ENCODE measurements at regions not wholly inside any gene's neighbourhood (a gene's known extent, or its start where the extent isn't known, plus 50 kb on each side); places are given as distances from the start of the nearest gene placed in this dataset.

DNA sequence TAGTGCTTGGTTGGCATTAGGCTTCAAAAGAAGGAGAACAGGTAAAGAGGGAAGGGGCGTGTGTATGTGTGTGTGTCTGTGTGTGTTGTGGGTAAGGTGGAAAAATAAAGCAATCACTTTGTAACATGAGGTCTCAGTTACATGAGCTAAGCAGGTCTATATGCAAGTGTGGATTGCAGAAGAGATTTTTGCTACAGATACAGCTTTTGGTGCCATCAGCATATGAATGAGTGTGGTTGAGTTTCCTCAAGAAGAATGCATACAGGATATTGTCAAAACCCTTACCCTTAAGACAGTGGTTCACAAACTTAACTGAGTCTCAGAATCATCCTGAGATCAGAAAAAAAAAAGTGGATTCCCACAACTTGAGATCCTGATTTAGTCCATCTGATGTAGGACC is 220.5 kb upstream of the HTR2C start:
- Histone ChIP-seq H3K4me1 (no peaks in the 10 kb centered on the region), H3K4me3 (no peak overlapping the region), H3K36me3 (no peaks in the 10 kb centered on the region), H3K9me3 (no peaks in the 10 kb centered on the region), H3K27ac (no peak overlapping the region), H3K27me3 (no peaks in the 10 kb centered on the region)
- no peak for TF ChIP-seq POLR2AphosphoS5 (IDR thresholded peaks at IDR 0.05)
- no peak for TF ChIP-seq EP300 (IDR thresholded peaks at IDR 0.05)
- no peak for TF ChIP-seq CTCF (IDR thresholded peaks at IDR 0.05)
- TF ChIP-seq POLR2A (IDR thresholded peaks at IDR 0.05) = no peak
- 69% methylated on average over 1 of the region's 1 CpG for WGBS
- no peak for DNase-seq (ENCODE audit: low spot score in 2 of 2)

DNA sequence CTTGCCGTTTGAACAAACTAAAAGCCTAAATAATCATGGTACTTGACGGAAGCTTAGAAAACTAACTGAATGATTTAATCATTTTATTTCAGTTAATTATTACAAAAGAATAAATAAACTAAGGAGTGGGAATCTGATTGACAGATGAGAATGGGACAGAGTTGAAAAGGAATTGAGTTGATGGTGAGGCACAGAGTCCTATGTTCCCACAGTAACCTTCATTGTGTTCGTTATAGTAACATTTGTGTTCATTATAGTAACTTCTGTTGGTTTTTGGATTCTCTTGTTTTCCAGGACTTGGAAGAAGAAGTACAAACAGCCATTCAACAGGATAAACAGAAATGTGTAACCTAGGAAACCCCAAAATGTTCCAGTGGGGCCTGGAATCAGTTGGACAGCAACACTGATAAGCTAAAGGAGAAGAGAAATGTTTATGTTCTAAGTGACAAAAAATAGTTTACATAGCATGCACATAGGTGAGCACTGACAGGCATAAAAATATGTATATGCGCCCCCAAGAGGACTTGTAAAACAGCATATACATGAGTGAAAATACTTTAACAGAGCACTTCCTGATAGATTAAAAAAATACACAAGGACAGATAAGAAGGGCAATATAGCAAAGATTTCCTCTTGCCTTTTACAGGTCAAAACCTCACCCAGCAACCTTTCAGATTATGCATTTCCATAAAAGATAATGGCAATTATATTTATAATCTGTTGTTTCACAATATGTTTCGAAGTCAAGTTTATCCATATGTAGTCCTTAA is 218.6 kb upstream of the HTR2C start:
- Histone ChIP-seq H3K27ac (no peak overlapping the region), H3K4me1 (no peaks in the 10 kb centered on the region), H3K36me3 (no peaks in the 10 kb centered on the region), H3K9me3 (no peaks in the 10 kb centered on the region), H3K27me3 (no peaks in the 10 kb centered on the region), H3K4me3 (no peak overlapping the region)
- WGBS = 78% methylated on average over 5 of the region's 5 CpGs
- TF ChIP-seq POLR2A (IDR thresholded peaks at IDR 0.05) (no peak), POLR2AphosphoS5 (IDR thresholded peaks at IDR 0.05) (no peak), CTCF (IDR thresholded peaks at IDR 0.05) (no peak), EP300 (IDR thresholded peaks at IDR 0.05) (no peak)
- DNase-seq (ENCODE audit: low spot score in 2 of 2) = no peak

DNA sequence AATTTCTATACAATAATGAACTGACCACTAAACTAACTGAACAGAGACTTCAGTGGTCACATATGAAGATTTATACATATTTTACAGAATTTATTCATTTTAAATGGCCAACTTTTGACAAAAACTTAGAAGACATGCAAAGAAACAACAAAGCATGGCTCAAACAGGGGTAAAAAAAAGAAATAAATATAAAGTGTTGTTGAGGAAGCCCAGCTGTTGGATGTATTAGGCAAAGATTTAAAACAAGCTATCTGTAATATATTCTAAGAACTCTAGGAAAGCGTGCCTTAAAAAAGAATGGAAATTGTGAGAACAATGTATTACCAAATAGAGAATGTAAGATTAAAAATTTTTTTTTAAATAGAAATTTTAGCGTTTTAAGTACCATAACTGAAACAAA is 210.9 kb upstream of the HTR2C start:
- no peaks in the 10 kb centered on the region for H3K9me3 ChIP-seq
- 76% methylated on average over 2 of the region's 2 CpGs for WGBS
- H3K27ac ChIP-seq = no peak overlapping the region
- no peak for TF ChIP-seq POLR2A (IDR thresholded peaks at IDR 0.05)
- no peak for TF ChIP-seq EP300 (IDR thresholded peaks at IDR 0.05)
- H3K27me3 ChIP-seq = no peaks in the 10 kb centered on the region
- no peaks in the 10 kb centered on the region for H3K4me1 ChIP-seq
- H3K36me3 ChIP-seq = no peaks in the 10 kb centered on the region
- H3K4me3 ChIP-seq = no peak overlapping the region
- no peak for DNase-seq (ENCODE audit: low spot score in 2 of 2)

- Histone ChIP-seq H3K36me3 (no peaks in the 10 kb centered on the region), H3K4me3 (no peak overlapping the region), H3K9me3 (no peaks in the 10 kb centered on the region), H3K4me1 (no peaks in the 10 kb centered on the region), H3K27ac (no peak overlapping the region), H3K27me3 (no peaks in the 10 kb centered on the region)
- TF ChIP-seq CTCF (IDR thresholded peaks at IDR 0.05) = no peak
- TF ChIP-seq POLR2A (IDR thresholded peaks at IDR 0.05) = no peak
- TF ChIP-seq EP300 (IDR thresholded peaks at IDR 0.05) = no peak
- no peak for TF ChIP-seq POLR2AphosphoS5 (IDR thresholded peaks at IDR 0.05)
- 94% methylated on average over 31 of the region's 31 CpGs for WGBS
- no peak for DNase-seq (ENCODE audit: low spot score in 2 of 2)
Measured at GRCh38 chrX:114390251-114390796, 193.6 kb upstream of the HTR2C start.

Measured in suprapubic skin (tissue), 4 donors.